Activated naive CD4-positive, alpha-beta T cell treated with anti-CD3 and anti-CD28 coated beads for 36 hours (primary cell): ENCODE measurements at regions not wholly inside any gene's neighbourhood (a gene's known extent, or its start where the extent isn't known, plus 50 kb on each side); places are given as distances from the start of the nearest gene placed in this dataset.

Source experiments
- CTCF ChIA-PET: fragments of 350-600 bp; sonication (Branson Sonifier 250); formaldehyde crosslinking; loops from one replicate; lab custom pipeline; 2021; ENCODE audit warnings: antibody characterized with exemption; lab: Charles Lee
- DNase-seq: peaks from one replicate; pipeline ENCODE4 v3.0.0-alpha.2; 2020
- H3K27ac Mint-ChIP-seq: one replicate; pipeline ENCODE4 v1.8.0; 2021; ENCODE audit warnings: mild to moderate bottlenecking, mixed read lengths
- H3K27me3 Mint-ChIP-seq: one replicate; pipeline ENCODE4 v1.8.0; 2021; ENCODE audit warnings: low read depth, mixed read lengths
- H3K36me3 Mint-ChIP-seq: one replicate; pipeline ENCODE4 v1.8.0; 2021; ENCODE audit warnings: low read depth, mixed read lengths
- H3K4me1 Mint-ChIP-seq: one replicate; pipeline ENCODE4 v1.8.0; 2021; ENCODE audit warnings: low read depth, mixed read lengths
- H3K4me3 Mint-ChIP-seq: one replicate; pipeline ENCODE4 v1.8.0; 2021; ENCODE audit warnings: mild to moderate bottlenecking, moderate library complexity, mixed read lengths
- H3K9me3 Mint-ChIP-seq: one replicate; pipeline ENCODE4 v1.8.0; 2021; ENCODE audit warnings: mixed read lengths
- intact Hi-C: fragments of 100-400 bp; cut with micrococcal nuclease; formaldehyde crosslinking; loops from one replicate; pipeline ENCODE4 v1.15.1; 2023

DNA sequence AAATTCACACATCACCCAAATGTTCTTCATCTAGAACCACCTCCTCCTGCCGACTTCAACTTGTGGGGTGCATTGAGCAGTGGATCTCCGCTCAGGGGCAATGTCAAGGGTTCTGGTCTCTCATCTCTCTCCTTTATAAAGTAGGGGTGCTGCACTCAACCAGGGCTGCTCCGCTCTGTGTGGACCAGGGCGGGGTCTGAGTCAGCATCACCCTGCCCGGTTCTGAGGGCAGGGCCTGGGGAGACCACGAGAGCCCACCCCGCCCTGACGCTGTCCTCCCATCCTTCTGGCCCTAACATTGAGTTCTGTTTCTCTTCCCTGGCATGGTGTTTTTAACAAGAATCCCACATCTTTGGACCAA lies 311.6 kb upstream of the DIO3 start:
- H3K4me1 Mint-ChIP-seq = peaks cover 6% of the 10 kb centered on the region
- no peaks in the 10 kb centered on the region for H3K36me3 Mint-ChIP-seq
- no peak overlapping the region for H3K4me3 Mint-ChIP-seq
- no peak for DNase-seq
- CTCF ChIA-PET = no interaction called here
- H3K9me3 Mint-ChIP-seq = no peaks in the 10 kb centered on the region
- H3K27ac Mint-ChIP-seq = no peak overlapping the region
- intact Hi-C loops = no loop called here
- H3K27me3 Mint-ChIP-seq = peaks cover 6% of the 10 kb centered on the region

DNA sequence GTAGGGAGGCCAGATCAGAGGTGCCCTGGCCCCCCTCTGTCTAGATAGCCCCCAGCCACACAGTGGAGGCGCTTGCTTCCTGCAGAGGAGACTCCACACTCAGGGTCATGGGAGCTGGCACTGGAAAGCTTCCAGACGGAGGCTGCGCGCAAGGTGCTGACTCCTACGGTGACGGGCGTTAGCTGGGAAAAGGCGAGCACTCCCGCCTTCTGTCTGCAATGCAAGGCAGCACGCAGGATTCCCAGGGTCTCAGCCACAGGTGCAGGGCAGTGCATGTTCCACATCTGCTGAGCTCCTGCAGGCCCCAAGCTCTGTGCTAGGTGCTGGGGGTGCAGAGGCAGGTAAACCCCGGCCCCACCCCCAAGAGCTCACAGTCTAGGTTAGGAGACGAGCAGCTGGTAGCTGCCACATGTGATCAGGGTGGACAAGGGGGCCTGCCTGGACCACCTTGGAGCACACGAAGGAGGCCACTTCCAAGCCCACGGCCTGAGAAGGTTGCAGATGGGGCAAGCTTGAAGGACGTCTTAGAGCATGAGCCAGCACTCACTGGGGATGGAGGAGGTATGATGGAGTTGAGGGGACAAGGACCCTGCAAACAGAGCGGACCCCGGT lies 310.9 kb upstream of the DIO3 start:
- no peak overlapping the region for H3K4me3 Mint-ChIP-seq
- no peaks in the 10 kb centered on the region for H3K9me3 Mint-ChIP-seq
- DNase-seq = no peak
- H3K27ac Mint-ChIP-seq = no peak overlapping the region
- intact Hi-C loops = no loop called here
- peaks cover 6% of the 10 kb centered on the region for H3K4me1 Mint-ChIP-seq
- H3K36me3 Mint-ChIP-seq = no peaks in the 10 kb centered on the region
- CTCF ChIA-PET = no interaction called here
- peaks cover 6% of the 10 kb centered on the region for H3K27me3 Mint-ChIP-seq

- H3K27ac Mint-ChIP-seq = no peak overlapping the region
- no peak for DNase-seq
- H3K36me3 Mint-ChIP-seq = no peaks in the 10 kb centered on the region
- no peaks in the 10 kb centered on the region for H3K9me3 Mint-ChIP-seq
- intact Hi-C loops = no loop called here
- H3K4me3 Mint-ChIP-seq = no peak overlapping the region
- peaks cover 6% of the 10 kb centered on the region for H3K27me3 Mint-ChIP-seq
- CTCF ChIA-PET = no interaction called here
- H3K4me1 Mint-ChIP-seq = peaks cover 6% of the 10 kb centered on the region
Observed at GRCh38 chr14:101250948-101251811, 310.1 kb upstream of the DIO3 start.

DNA sequence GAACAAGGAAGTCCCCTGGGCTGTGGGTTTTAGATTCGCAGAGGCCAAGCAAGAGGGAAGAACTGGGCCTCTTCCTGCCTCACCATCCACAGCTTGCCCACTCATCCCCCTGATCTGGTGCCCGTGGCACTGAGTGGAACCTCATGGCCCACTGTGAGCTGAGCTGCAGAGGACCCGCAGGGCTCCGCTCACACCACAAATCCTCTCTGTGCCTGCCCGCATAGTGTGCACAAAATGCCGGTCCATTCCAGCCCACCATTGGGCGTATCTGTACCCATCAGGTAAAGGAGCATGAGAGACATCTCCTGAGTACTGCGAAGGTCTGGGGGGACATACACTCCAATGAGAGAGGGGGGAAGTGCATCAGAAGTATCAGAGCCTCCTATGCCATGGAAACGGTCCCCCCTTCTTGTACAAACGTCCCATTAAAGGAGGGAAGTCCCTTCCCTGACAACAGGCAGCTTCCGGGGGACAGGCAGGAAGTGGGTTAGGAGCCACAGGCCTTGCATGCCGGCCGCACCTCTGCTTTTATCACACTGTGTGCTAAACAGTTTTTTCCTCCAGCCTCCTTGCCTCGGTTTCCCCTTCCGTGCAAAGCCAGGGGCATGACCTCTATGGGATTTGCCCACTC lies 309.4 kb upstream of the DIO3 start:
- H3K9me3 Mint-ChIP-seq = no peaks in the 10 kb centered on the region
- no peaks in the 10 kb centered on the region for H3K36me3 Mint-ChIP-seq
- H3K4me3 Mint-ChIP-seq = no peak overlapping the region
- peaks cover 6% of the 10 kb centered on the region for H3K4me1 Mint-ChIP-seq
- H3K27ac Mint-ChIP-seq = no peak overlapping the region
- intact Hi-C loops = no loop called here
- CTCF ChIA-PET = no interaction called here
- peaks cover 6% of the 10 kb centered on the region for H3K27me3 Mint-ChIP-seq
- DNase-seq = no peak

GRCh38 chr14:101252443-101253214 lies 308.7 kb upstream of the DIO3 start:
- no peak overlapping the region for H3K27ac Mint-ChIP-seq
- no peaks in the 10 kb centered on the region for H3K36me3 Mint-ChIP-seq

GRCh38 chr14:101253948-101254347 lies 307.3 kb upstream of the DIO3 start:
- peaks cover 6% of the 10 kb centered on the region for H3K4me1 Mint-ChIP-seq
- no peak overlapping the region for H3K4me3 Mint-ChIP-seq
- CTCF ChIA-PET = no interaction called here
- peaks cover 2% of the 10 kb centered on the region for H3K27me3 Mint-ChIP-seq
- intact Hi-C loops = no loop called here
- no peak overlapping the region for H3K27ac Mint-ChIP-seq
- no peak for DNase-seq
- H3K9me3 Mint-ChIP-seq = no peaks in the 10 kb centered on the region
- H3K36me3 Mint-ChIP-seq = no peaks in the 10 kb centered on the region

More at GRCh38 chr14:101252443-101253214, 308.7 kb upstream of the DIO3 start:
- no peaks in the 10 kb centered on the region for H3K9me3 Mint-ChIP-seq
- H3K27me3 Mint-ChIP-seq = peaks cover 6% of the 10 kb centered on the region
- H3K4me1 Mint-ChIP-seq = peaks cover 6% of the 10 kb centered on the region
- H3K4me3 Mint-ChIP-seq = no peak overlapping the region
- CTCF ChIA-PET = no interaction called here
- DNase-seq = no peak
- intact Hi-C loops = no loop called here

DNA sequence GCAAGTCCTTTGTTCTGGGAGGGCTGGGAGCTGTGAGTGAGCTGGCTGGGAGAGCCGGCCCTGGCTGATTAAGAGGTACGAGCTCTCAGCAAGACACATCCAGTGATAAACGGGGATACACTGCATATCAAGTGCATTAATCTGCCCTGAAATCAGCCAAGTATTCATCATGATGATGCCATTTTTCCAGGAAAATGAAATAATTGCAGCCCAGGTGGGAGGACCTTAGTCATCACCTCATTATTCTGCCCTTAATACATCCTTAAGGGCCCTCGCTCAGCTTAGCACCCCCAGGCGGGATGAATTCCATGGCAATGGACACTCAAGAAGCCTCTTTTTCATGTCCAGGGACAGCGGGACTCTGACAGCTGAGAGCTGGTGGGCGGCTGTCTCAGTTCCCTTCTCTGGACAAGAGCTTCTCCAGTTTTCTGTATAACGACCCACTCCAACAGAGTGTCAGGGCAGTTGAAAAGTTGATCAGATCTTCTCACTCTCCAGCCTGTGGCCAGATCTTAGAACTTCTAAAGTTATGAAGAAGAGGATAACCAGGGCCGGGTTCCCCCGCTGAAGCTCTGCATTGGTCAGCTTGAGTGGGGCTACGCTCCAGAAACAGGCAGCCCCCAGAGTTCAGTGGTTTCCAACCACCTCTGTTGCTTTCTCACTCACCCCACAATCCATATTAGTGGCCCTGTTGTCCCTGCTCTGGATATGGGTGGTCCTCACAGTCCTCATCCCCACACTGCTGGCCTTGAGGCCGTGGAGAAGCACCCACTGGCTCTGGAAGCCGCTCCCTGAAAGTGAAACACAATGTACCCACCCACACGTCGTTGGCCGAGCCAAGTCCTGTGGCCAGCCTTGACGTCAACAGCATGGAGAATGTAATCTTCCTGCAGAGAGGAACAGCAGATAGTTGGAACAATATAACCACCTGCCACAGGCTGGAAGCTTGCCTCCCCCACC lies 306.2 kb upstream of the DIO3 start:
- CTCF ChIA-PET = no interaction called here
- no peak overlapping the region for H3K27ac Mint-ChIP-seq
- no peaks in the 10 kb centered on the region for H3K9me3 Mint-ChIP-seq
- H3K27me3 Mint-ChIP-seq = peaks cover 2% of the 10 kb centered on the region
- peaks cover 6% of the 10 kb centered on the region for H3K4me1 Mint-ChIP-seq
- H3K4me3 Mint-ChIP-seq = no peak overlapping the region
- no peaks in the 10 kb centered on the region for H3K36me3 Mint-ChIP-seq
- no peak for DNase-seq
- intact Hi-C loops = no loop called here

DNA sequence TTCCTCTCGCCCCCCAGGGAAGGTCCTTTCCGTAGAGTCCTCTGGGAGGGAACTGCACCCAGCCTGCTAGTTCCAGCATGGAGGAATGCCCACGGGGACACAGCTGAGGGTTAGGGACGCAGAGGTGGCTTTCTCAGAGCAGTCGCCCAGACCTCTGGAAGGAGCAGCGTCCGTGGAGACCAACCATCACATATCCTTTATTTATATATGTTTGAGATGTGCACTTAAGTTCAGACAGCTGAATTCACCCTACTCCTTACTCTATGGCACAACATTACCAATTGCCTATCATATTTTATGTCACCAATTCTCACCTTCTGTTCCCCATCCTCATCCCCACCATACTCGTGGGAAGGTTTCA lies 305.6 kb upstream of the DIO3 start:
- H3K27ac Mint-ChIP-seq = no peak overlapping the region
- no peak overlapping the region for H3K4me3 Mint-ChIP-seq
- H3K36me3 Mint-ChIP-seq = no peaks in the 10 kb centered on the region
- intact Hi-C loops = no loop called here
- no peaks in the 10 kb centered on the region for H3K9me3 Mint-ChIP-seq
- CTCF ChIA-PET = no interaction called here
- DNase-seq = no peak
- peaks cover 6% of the 10 kb centered on the region for H3K4me1 Mint-ChIP-seq
- H3K27me3 Mint-ChIP-seq = peaks cover 5% of the 10 kb centered on the region

GRCh38 chr14:101256266-101256665 lies 305.0 kb upstream of the DIO3 start:
- peaks cover 5% of the 10 kb centered on the region for H3K27me3 Mint-ChIP-seq
- no peak overlapping the region for H3K27ac Mint-ChIP-seq
- CTCF ChIA-PET = interaction anchor here (0.7 kb wide), 1 partner anchor 22 kb away, joined by 3 read pairs; no protein-coding TSS in a partner anchor
- intact Hi-C loops = no loop called here
- no peaks in the 10 kb centered on the region for H3K9me3 Mint-ChIP-seq
- no peak overlapping the region for H3K4me3 Mint-ChIP-seq
- no peak for DNase-seq
- H3K36me3 Mint-ChIP-seq = no peaks in the 10 kb centered on the region
- peaks cover 6% of the 10 kb centered on the region for H3K4me1 Mint-ChIP-seq

DNA sequence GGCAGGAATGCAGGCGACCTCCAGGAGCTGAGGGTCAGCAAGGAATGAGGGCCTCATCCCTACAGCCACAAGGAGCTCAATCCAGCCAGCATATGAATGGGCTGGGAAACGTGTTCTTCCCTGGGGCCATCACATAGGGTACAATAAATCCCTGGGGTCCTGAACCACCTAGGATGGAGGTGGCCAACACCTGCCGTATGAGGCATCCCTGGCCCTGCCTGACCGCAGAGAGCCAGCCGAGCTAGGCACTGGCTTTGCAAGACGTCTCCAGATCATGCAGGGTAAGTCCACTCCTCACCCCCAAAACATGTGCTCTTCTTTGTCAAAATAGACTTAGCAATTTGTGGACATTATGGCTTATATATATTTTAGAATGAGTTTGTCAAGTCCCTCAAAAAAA lies 303.7 kb upstream of the DIO3 start:
- no peak overlapping the region for H3K27ac Mint-ChIP-seq
- H3K4me3 Mint-ChIP-seq = no peak overlapping the region
- CTCF ChIA-PET = no interaction called here
- no peaks in the 10 kb centered on the region for H3K4me1 Mint-ChIP-seq
- no peaks in the 10 kb centered on the region for H3K36me3 Mint-ChIP-seq
- intact Hi-C loops = no loop called here
- no peaks in the 10 kb centered on the region for H3K9me3 Mint-ChIP-seq
- DNase-seq = no peak
- peaks cover 5% of the 10 kb centered on the region for H3K27me3 Mint-ChIP-seq

DNA sequence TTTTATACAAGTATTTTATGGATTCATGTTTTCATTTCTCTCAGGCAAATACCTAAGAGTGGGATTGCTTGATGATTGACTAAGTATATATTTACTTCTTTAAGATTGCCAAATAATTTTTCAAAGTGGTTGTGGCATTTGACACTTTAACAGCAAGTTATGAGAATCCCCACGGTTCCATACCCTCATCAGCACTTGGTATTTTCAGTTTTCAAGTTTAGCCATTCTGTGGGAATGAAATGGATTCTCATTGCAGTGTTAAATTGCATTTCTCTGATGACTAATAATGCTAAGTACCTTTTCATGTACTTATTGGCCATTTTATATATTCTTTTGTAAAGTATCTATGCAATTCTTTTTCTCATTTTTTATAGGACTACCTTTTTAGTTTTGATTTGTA lies 301.5 kb upstream of the DIO3 start:
- no peaks in the 10 kb centered on the region for H3K36me3 Mint-ChIP-seq
- H3K9me3 Mint-ChIP-seq = no peaks in the 10 kb centered on the region
- intact Hi-C loops = no loop called here
- no peak for DNase-seq
- no peak overlapping the region for H3K27ac Mint-ChIP-seq
- H3K4me1 Mint-ChIP-seq = no peaks in the 10 kb centered on the region
- H3K27me3 Mint-ChIP-seq = peaks cover 8% of the 10 kb centered on the region
- H3K4me3 Mint-ChIP-seq = no peak overlapping the region
- CTCF ChIA-PET = no interaction called here
